Trophoblast cell (in vitro differentiated cells and primary cell): ENCODE measurements at regions not wholly inside any gene's neighbourhood (a gene's known extent, or its start where the extent isn't known, plus 50 kb on each side); places are given as distances from the start of the nearest gene placed in this dataset.

ENCODE experiments used
- DNase-seq, 2 donors: peaks; one replicate each; pipeline ENCODE4 v3.0.0-alpha.2; 2016
- H2AFZ ChIP-seq: 2 replicates; pipeline ENCODE4 v1.6.1; 2013; ENCODE audit warnings: low read length, moderate library complexity, mild to moderate bottlenecking; ENCODE audit not compliant: insufficient read depth, poor library complexity
- H2AK5ac ChIP-seq: 2 replicates; pipeline ENCODE4 v1.6.1; 2013; ENCODE audit warnings: mild to moderate bottlenecking, low read length
- H2BK120ac ChIP-seq: 2 replicates; pipeline ENCODE4 v1.6.1; 2013; ENCODE audit warnings: low read length, mild to moderate bottlenecking, moderate library complexity; ENCODE audit not compliant: insufficient read depth, poor library complexity
- H2BK12ac ChIP-seq: 2 replicates; pipeline ENCODE4 v1.6.1; 2013; ENCODE audit warnings: mild to moderate bottlenecking, low read length, moderate library complexity
- H2BK5ac ChIP-seq: 2 replicates; pipeline ENCODE4 v1.6.1; 2013; ENCODE audit warnings: low read length, low read depth, moderate library complexity, mild to moderate bottlenecking; ENCODE audit not compliant: poor library complexity
- H3K14ac ChIP-seq: 2 replicates; pipeline ENCODE4 v1.6.1; 2013; ENCODE audit warnings: mild to moderate bottlenecking, low read length
- H3K18ac ChIP-seq: 2 replicates; pipeline ENCODE4 v1.6.1; 2013; ENCODE audit warnings: mild to moderate bottlenecking, low read length
- H3K23ac ChIP-seq: 2 replicates; pipeline ENCODE4 v1.6.1; 2013; ENCODE audit warnings: low read length
- H3K27ac ChIP-seq: 2 replicates; pipeline ENCODE4 v1.5.1; 2013; ENCODE audit warnings: low read depth, mild to moderate bottlenecking, inconsistent platforms, low read length, moderate library complexity
- H3K27me3 ChIP-seq: 2 replicates; pipeline ENCODE4 v1.6.1; 2013; ENCODE audit warnings: inconsistent platforms, mild to moderate bottlenecking, low read length, moderate library complexity; ENCODE audit not compliant: insufficient read depth
- H3K36me3 ChIP-seq, 2 experiments: 1 replicate in 1 of 2; 2 replicates in 1 of 2; pipeline ENCODE4 v1.6.1; 2013; ENCODE audit warnings: low read length in 2 of 2, mild to moderate bottlenecking in 2 of 2, moderate library complexity in 1 of 2; ENCODE audit not compliant: insufficient read depth in 2 of 2, control insufficient read depth in 1 of 2
- H3K4ac ChIP-seq: 2 replicates; pipeline ENCODE4 v1.6.1; 2013; ENCODE audit warnings: low read depth, mild to moderate bottlenecking, low read length, moderate library complexity
- H3K4me1 ChIP-seq, 2 experiments: 1 replicate in 1 of 2; 2 replicates in 1 of 2; pipeline ENCODE4 v1.6.1; 2013; ENCODE audit warnings: low read length in 2 of 2, mild to moderate bottlenecking in 2 of 2, moderate library complexity in 1 of 2; ENCODE audit not compliant: insufficient read depth in 2 of 2, control insufficient read depth in 1 of 2
- H3K4me2 ChIP-seq: 2 replicates; pipeline ENCODE4 v1.6.1; 2013; ENCODE audit warnings: inconsistent platforms, mild to moderate bottlenecking, low read length, moderate library complexity
- H3K4me3 ChIP-seq: 2 replicates; pipeline ENCODE4 v1.5.1; 2013; ENCODE audit warnings: mild to moderate bottlenecking, low read depth, low read length, inconsistent platforms
- H3K79me1 ChIP-seq: one replicate; pipeline ENCODE4 v1.6.1; 2013; ENCODE audit warnings: low read length
- H3K79me2 ChIP-seq: 2 replicates; pipeline ENCODE4 v1.6.1; 2013; ENCODE audit warnings: low read length, mild to moderate bottlenecking; ENCODE audit not compliant: control insufficient read depth, insufficient read depth, poor library complexity
- H3K9ac ChIP-seq: 2 replicates; pipeline ENCODE4 v1.6.1; 2013; ENCODE audit warnings: mild to moderate bottlenecking, low read length
- H3K9me3 ChIP-seq: 2 replicates; pipeline ENCODE4 v1.6.1; 2013; ENCODE audit warnings: low read depth, mild to moderate bottlenecking, control low read depth, inconsistent platforms, low read length; ENCODE audit not compliant: insufficient read depth
- H4K12ac ChIP-seq: 2 replicates; pipeline ENCODE4 v1.6.1; 2013; ENCODE audit warnings: low read depth, mild to moderate bottlenecking, low read length, moderate library complexity
- H4K8ac ChIP-seq: 2 replicates; pipeline ENCODE4 v1.6.1; 2013; ENCODE audit warnings: low read depth, mild to moderate bottlenecking, low read length, moderate library complexity
- H4K91ac ChIP-seq: one replicate; pipeline ENCODE4 v1.6.1; 2013; ENCODE audit warnings: low read depth, mild to moderate bottlenecking, low read length, moderate library complexity
- WGBS: extraction: QIAGEN DNeasy Blood & Tissue Kit; methylation state at CpG from one replicate; pipeline ENCODE4 v1.1.7; 2013; ENCODE audit warnings: missing lambda C conversion rate; ENCODE audit not compliant: insufficient read length, insufficient coverage; ENCODE audit errors: extremely low coverage; 5-methylcytosine and 5-hydroxymethylcytosine counted together

DNA sequence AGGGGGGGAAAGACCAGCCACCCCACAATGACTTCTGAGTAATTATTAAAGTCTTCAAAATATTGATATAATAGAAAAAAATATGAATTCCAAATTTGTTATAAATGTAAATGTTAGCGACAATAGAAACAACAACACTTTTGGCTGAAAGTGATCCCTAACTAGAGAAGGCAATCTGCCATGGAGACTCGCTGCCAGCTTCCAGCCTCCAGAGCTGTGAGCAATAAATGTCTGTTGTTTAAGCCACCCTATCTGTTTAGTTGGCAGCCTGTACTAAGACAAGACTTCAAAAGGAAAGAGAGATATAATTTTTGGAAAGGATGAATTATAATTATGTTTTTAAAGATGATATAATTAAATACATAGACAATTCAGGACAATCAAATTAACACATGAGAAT is 130.8 kb upstream of the HSFY2 start:
- Histone ChIP-seq H3K9me3 (no peaks in the 10 kb centered on the region), H3K79me2 (no peaks in the 10 kb centered on the region), H3K4ac (no peak overlapping the region), H2AK5ac (no peak overlapping the region), H3K27me3 (no peaks in the 10 kb centered on the region), H2BK120ac (no peak overlapping the region), H2BK12ac (no peak overlapping the region), H2BK5ac (no peak overlapping the region), H3K9ac (no peak overlapping the region), H3K18ac (no peak overlapping the region), H4K8ac (no peak overlapping the region), H3K23ac (no peak overlapping the region), H3K4me3 (no peak overlapping the region), H2AFZ (no peak overlapping the region), H3K4me2 (no peak overlapping the region), H3K79me1 (no peaks in the 10 kb centered on the region), H4K12ac (no peak overlapping the region), H3K14ac (no peak overlapping the region), H3K27ac (no peak overlapping the region), H4K91ac (no peak overlapping the region), H3K36me3 (no peaks in the 10 kb centered on the region), H3K4me1 (no peaks in the 10 kb centered on the region)
- no peak for DNase-seq
- no CpG with 5 or more reads among the region's 2 CpGs for WGBS

DNA sequence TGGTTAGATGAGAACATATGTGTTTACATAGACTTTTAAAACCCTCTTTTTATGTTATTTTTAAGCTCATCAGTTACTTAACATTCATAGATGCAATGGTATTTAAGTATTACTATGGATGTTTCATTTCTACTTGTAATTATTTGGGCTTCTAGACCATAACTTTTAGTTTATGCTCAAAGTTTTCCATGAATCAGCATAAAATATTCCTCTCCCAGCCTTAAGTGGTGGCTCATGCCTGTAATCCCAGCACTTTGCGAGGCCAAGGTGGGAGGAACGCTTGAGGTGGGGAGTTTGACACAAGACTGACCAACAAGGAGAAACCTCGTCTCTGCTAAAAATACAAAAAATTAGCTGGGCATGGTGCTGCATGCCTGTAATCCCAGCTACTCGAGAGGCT is 118.5 kb upstream of the HSFY2 start:
- Histone ChIP-seq H3K4me3 (no peak overlapping the region), H3K4me1 (no peaks in the 10 kb centered on the region), H3K18ac (no peak overlapping the region), H3K79me1 (no peaks in the 10 kb centered on the region), H3K4ac (no peak overlapping the region), H2AK5ac (no peak overlapping the region), H3K79me2 (no peaks in the 10 kb centered on the region), H4K12ac (no peak overlapping the region), H2BK120ac (no peak overlapping the region), H3K9ac (no peak overlapping the region), H2BK12ac (no peak overlapping the region), H3K23ac (no peak overlapping the region), H3K4me2 (no peak overlapping the region), H4K8ac (no peak overlapping the region), H2AFZ (no peak overlapping the region), H3K27me3 (no peaks in the 10 kb centered on the region), H4K91ac (no peak overlapping the region), H3K14ac (no peak overlapping the region), H3K9me3 (no peaks in the 10 kb centered on the region), H3K36me3 (no peaks in the 10 kb centered on the region), H3K27ac (no peak overlapping the region), H2BK5ac (no peak overlapping the region)
- no CpG with 5 or more reads among the region's 4 CpGs for WGBS
- DNase-seq, result no peak

DNA sequence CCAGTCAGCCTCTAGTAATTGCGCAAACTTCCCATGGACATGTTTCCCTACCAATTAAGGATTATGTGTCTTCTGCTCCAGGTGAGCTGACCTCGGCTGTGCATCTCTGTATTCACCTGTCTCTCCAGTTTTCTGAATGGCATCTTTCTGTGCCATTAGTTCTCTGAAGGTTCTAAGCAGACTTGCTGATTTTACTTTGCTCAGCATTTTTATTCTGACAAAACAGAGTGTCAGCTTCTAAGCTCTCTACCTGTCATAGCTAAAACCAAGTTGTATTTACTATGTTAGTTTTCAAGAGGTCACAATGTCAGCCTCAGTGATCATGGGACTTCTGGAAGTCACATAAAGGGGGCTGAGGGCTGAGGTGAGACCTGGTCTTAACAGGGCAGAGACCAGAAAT is 116.0 kb upstream of the HSFY2 start:
- H3K4me2 ChIP-seq, result no peak overlapping the region
- no peaks in the 10 kb centered on the region for H3K9me3 ChIP-seq
- no CpG with 5 or more reads among the region's 2 CpGs for WGBS
- no peak overlapping the region for H4K91ac ChIP-seq
- H3K14ac ChIP-seq, result no peak overlapping the region
- H3K23ac ChIP-seq, result no peak overlapping the region
- no peak overlapping the region for H2AK5ac ChIP-seq
- H2BK120ac ChIP-seq, result no peak overlapping the region
- no peaks in the 10 kb centered on the region for H3K79me1 ChIP-seq
- H3K18ac ChIP-seq, result no peak overlapping the region
- H2AFZ ChIP-seq, result no peak overlapping the region
- no peaks in the 10 kb centered on the region for H3K36me3 ChIP-seq
- H4K12ac ChIP-seq, result no peak overlapping the region
- H3K27me3 ChIP-seq, result no peaks in the 10 kb centered on the region
- no peak overlapping the region for H3K27ac ChIP-seq
- H2BK12ac ChIP-seq, result no peak overlapping the region
- H3K4me3 ChIP-seq, result no peak overlapping the region
- no peaks in the 10 kb centered on the region for H3K79me2 ChIP-seq
- H4K8ac ChIP-seq, result no peak overlapping the region
- DNase-seq, result no peak
- no peak overlapping the region for H3K9ac ChIP-seq
- H2BK5ac ChIP-seq, result no peak overlapping the region
- H3K4me1 ChIP-seq, result no peaks in the 10 kb centered on the region
- H3K4ac ChIP-seq, result no peak overlapping the region

DNA sequence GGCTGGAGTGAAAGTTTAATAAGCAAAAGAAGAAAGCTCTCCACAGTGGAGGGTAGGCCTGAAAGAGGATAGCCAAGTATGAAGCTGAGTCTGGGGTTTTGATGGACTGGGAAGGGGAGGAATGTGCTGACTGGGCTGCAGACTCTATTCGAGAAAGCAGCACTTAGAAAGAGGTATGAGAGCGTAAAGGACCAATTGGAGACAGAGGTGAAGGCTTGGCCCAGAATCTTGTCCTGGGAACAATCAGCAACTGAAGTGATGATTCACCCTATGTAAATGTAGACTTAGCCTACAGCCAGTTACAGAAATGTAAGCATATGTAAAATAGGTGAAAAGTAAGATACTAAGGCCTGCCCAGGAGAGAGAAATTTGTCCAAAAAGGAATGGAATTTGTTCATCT is 111.2 kb upstream of the HSFY2 start:
- H2AFZ ChIP-seq, result no peak overlapping the region
- no peak overlapping the region for H2BK120ac ChIP-seq
- no peak overlapping the region for H4K91ac ChIP-seq
- no peaks in the 10 kb centered on the region for H3K4me1 ChIP-seq
- no peak overlapping the region for H3K18ac ChIP-seq
- WGBS, result no CpG with 5 or more reads among the region's 2 CpGs
- H3K79me1 ChIP-seq, result no peaks in the 10 kb centered on the region
- H3K27me3 ChIP-seq, result no peaks in the 10 kb centered on the region
- no peaks in the 10 kb centered on the region for H3K79me2 ChIP-seq
- no peak overlapping the region for H4K12ac ChIP-seq
- no peak overlapping the region for H3K4ac ChIP-seq
- H2BK5ac ChIP-seq, result no peak overlapping the region
- no peaks in the 10 kb centered on the region for H3K9me3 ChIP-seq
- H2BK12ac ChIP-seq, result no peak overlapping the region
- peak in 1 of 2 donors; percentile 23 for DNase-seq
- H3K4me3 ChIP-seq, result no peak overlapping the region
- no peak overlapping the region for H3K4me2 ChIP-seq
- H2AK5ac ChIP-seq, result no peak overlapping the region
- no peak overlapping the region for H4K8ac ChIP-seq
- H3K9ac ChIP-seq, result no peak overlapping the region
- H3K36me3 ChIP-seq, result no peaks in the 10 kb centered on the region
- no peak overlapping the region for H3K14ac ChIP-seq
- H3K23ac ChIP-seq, result no peak overlapping the region
- peak overlapping the region; percentile 53 for H3K27ac ChIP-seq
